ENCODE measurements at regions not wholly inside any gene's neighbourhood (a gene's known extent, or its start where the extent isn't known, plus 50 kb on each side); places are given as distances from the start of the nearest gene placed in this dataset.
"Not testable (repeated sequence)": the region's sequence is repeated elsewhere in the genome, so short reads cannot be mapped to it uniquely, and the experiment has no call there.

- DNase-seq: no peak
These were observed 50.1 kb upstream of the LTA4H start for GRCh38 chr12:96085475-96085874.

GRCh38 chr12:96086190-96086589 is 50.8 kb upstream of the LTA4H start:
- DNase-seq: not testable (repeated sequence)

- no peak for DNase-seq
These were observed 56.4 kb upstream of the LTA4H start for GRCh38 chr12:96091833-96092232.

DNA sequence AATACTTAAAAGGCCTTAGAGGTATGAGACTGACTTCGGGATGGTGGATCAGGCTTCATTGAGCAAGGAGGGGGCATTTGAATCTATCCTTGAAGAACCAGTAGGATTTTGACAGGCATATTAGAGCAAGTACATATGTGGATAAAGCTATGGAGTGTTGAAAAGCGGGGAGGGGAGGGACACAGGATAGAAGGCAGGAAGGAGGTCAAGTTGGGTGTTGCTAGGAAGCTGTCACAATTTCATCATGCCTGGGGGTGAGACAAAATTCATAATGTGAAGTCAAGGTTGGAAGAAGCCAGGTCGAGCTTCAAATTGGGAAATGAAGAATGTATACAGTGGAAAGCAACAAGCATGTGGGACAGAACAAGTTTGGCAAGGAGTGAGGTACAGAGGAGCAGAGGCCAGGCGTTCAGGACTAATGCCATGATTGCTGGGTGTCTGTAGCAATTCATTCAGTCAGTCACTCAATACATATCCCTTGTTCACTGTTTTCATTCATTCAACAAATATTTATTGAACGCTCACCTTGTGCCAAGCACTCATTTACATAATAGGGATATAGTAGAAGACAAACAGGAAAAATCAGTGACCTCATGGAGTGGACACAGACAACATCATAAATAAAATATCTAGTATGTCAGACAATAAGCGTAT is 58.3 kb upstream of the LTA4H start:
- no peak for DNase-seq

DNA sequence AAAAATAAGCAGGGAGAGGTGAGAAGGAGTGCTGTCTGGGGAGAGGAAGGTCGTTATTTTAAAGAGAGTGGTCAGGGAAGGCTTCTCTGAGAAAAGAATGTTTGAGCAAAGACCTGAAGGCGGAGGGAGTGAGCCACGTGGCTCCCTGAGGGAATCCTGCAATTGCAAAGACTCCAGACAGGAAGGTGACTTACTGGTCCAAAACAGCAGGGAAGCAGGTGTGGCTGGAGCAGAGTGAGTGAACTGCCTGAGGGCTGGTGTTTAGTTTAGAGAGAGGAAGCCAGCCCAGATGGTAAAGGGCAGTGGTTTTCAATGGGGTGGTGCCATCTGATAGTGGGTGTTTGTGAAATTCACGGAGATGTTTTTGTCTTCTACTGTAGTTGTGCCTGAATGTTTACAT is 58.8 kb upstream of the LTA4H start:
- DNase-seq: no peak

DNA sequence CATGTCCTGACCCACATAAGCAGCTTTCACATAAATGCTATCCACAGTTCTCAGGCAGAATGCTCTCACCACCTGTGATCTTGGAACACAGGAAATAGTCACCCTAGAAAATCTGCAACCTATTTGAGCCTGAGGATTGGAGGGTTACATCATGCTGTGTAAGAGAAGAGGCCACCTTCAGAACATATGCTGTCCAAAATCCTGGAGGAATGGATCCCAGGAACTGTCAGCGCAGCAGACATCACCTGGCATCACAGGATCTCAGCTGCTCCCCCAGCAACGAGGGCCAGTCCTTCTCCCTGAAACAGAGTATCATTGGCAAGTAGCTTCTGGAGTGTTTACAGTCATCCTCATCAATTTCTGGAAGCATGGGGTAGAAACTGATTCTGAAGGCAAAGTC is 63.2 kb upstream of the LTA4H start:
- no peak for DNase-seq

GRCh38 chr12:96099421-96099820 is 64.0 kb upstream of the LTA4H start:
- DNase-seq: no peak

- no peak for DNase-seq
These were observed 64.6 kb upstream of the LTA4H start for GRCh38 chr12:96099986-96100385.

DNA sequence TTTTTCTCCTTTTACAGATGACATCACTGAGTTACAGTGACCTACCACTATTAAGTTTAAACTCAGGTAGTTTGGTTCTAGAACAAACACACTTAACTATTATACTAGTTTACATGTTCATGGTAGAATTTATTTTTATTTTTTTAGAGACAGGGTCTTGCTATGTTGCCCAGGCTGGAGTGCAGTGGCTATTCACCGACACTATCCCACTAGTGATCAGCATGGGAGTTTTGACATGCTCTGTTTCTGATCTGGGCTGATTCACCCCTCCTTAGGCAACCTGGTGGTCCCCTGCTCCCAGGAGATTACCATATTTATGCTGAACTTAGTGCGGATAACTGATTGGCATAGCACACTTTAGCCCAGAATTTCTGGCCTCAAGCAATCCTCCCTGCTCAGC is 66.4 kb upstream of the LTA4H start:
- DNase-seq: no peak

DNA sequence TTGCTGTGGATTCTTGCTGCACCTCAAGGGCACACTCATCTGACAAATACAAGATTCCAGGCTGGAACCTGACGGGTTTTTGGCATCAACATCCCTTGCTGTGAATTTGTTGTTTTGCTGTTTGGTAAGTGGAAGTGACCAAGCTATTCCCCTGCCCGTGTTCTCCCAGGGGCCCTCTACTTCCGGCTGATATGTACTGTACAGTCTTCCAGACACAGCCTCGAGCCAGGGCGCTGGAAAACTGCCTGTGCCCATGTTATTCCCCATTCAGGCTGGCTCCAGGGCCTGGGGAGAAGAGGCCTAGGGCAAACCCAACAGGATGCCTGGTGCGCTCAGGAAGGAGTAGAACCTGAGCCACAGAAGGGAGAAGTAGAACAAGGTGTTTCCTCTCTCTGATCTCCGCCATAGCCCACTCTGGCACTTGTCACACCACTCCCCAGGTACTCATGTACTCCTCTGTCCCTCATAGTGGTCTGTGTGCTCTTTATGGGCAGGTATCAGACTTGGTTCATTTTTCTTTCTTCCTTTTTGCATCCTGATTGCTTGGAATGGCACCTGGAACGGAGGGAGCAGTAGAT is 67.8 kb upstream of the LTA4H start:
- DNase-seq: no peak

DNA sequence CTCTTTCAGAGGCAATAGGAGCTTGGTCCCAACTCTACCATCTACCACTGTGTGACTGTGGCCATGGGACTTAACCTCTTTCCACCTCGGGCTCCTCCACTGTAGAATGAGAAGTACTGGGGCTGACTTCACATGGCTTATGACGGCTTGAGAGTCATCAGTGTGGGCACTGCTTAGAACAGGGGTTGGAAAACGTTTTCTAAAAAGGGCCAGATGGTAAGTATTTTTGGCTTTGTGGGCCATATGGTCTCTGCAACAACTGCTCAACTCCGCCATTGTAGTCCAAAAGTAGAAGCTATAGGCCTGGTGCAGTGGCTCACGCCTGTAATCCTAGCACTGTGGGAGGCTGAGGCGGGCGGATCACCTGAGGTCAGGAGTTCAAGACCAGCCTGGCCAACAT is 69.2 kb upstream of the LTA4H start:
- no peak for DNase-seq

DNA sequence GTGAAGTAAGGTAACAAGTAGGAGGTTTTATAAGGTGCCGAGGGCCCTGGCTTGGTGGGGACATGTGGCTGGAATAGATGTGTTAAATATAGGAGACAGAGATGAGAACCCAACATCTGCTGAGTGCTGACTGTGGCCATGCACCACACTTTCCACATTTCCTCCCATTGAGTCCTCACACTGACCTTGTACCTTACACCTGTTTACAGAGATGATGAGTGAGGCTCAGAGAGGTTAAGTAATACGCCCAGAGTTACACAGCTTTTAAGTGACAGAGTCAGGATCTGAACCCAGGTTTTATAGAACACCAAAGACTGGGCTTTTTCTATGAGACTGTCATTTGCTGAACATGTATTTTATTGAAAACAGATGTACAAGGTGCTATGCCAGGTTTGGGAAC is 70.8 kb upstream of the LTA4H start:
- no peak for DNase-seq

- no peak for DNase-seq
These were observed 71.8 kb upstream of the LTA4H start for GRCh38 chr12:96107236-96107635.

- DNase-seq: peak in 3 of 51 donors; percentile 0 to 4 (median 2)
These were observed 72.9 kb upstream of the LTA4H start for GRCh38 chr12:96108321-96108720.

- not testable (repeated sequence) for DNase-seq
These were observed 73.6 kb upstream of the LTA4H start for GRCh38 chr12:96108941-96109340.

- DNase-seq: no peak
These were observed 77.3 kb upstream of the LTA4H start for GRCh38 chr12:96112733-96113132.

DNA sequence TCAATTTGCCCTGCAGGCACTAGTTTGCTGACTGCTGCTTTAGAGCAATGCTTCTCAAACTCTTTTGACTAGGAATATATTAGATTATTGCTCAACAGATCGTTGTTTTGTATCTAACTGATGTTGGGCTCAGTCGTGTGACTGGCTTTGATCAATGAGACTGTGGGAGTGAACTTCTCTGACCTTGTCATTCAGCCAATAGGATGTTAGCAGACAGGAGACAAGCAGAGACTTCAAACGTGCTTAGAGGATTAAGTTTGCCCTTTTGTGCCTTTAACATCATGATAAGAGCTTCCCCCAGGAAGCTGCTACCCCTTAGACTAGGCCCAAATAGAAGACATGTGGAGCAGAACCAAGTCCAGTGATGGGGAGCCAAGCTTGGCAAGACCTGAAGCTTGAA is 76.7 kb upstream of the ELK3 start:
- no peak for DNase-seq

DNA sequence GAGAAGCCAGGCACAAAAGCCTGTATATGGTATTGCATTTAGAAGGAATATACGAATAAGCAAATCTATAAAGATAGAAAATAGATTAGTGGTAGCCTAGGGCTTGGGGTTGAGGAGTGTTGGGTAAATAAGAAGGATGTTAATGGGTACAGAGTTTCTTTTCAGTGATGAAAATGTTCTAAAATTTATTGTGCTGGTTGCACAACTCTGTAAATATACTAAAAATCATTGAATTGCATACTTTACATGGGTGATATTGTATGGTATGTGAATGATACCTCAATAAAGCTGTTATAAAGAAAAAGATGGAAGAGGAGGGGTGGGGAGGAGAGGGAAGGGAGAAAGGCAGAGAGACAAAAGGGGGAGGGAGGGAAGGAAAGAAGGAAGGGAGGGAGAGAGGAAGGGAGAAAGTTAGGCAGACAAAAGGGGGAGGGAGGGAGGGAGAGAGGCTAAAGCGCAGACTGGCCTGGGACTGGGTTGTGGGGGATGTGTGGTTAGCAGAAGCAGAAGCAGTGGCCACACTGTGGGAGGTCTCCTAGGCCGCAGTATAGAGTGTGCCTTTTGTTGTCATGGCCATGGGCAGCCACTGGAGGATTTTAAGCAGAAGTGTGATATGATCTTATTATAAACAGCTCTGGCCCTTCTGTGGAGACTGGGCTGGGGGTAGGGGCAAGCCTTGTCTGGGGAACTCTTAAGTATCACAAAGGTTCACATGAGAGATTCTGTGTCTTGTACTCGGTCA is 73.6 kb upstream of the ELK3 start:
- DNase-seq: peak in 4 of 51 donors; percentile 2 to 13 (median 5)

- DNase-seq: no peak
These were observed 72.9 kb upstream of the ELK3 start for GRCh38 chr12:96121271-96121711.

- not testable (repeated sequence) for DNase-seq
These were observed 65.9 kb upstream of the ELK3 start for GRCh38 chr12:96128292-96128691.

GRCh38 chr12:96130396-96131059 is 63.6 kb upstream of the ELK3 start:
- DNase-seq: no peak

GRCh38 chr12:96131230-96131788 is 62.9 kb upstream of the ELK3 start:
- DNase-seq: no peak
